ENCODE measurements at regions not wholly inside any gene's neighbourhood (a gene's known extent, or its start where the extent isn't known, plus 50 kb on each side); places are given as distances from the start of the nearest gene placed in this dataset.

GRCh38 chr13:57813651-57814050, 182.1 kb downstream of the PCDH17 start:
- H3K27me3 ChIP-seq (ENCODE audit: insufficient read depth, low read length): no peaks in the 10 kb centered on the region
- no CpG with 5 or more reads among the region's 2 CpGs for WGBS (ENCODE audit: extremely low coverage, insufficient read length, low lambda C conversion rate)
- no peak overlapping the region for H3T11ph ChIP-seq (ENCODE audit: low read length)
- no peak overlapping the region for H3K23ac ChIP-seq (ENCODE audit: insufficient read length, low read depth, low read length)
- no peak overlapping the region for H3K9ac ChIP-seq (ENCODE audit: extremely low read depth, insufficient read length, low read length)
- H3K4me1 ChIP-seq (ENCODE audit: insufficient read depth, low read length): no peaks in the 10 kb centered on the region
- no peak for DNase-seq
- no peaks in the 10 kb centered on the region for H3K9me3 ChIP-seq (ENCODE audit: control insufficient read depth, low read depth, low read length)
- no peak overlapping the region for H2BK120ac ChIP-seq (ENCODE audit: low read depth, low read length, poor library complexity, severe bottlenecking)
- H4K8ac ChIP-seq (replicated peaks; ENCODE audit: insufficient read length, low read depth, low read length): no peak overlapping the region
- H2BK5ac ChIP-seq (ENCODE audit: insufficient read length, low read length): no peak overlapping the region
- Mint-ChIP-seq H3K9me3 (no peaks in the 10 kb centered on the region), H3K36me3 (ENCODE audit: insufficient read depth in 1 of 3, low read depth in 3 of 3) (no peaks in the 10 kb centered on the region), H3K27me3 (ENCODE audit: low read depth) (no peaks in the 10 kb centered on the region), H3K27ac (no peak overlapping the region), H3K4me1 (no peaks in the 10 kb centered on the region), H3K4me3 (no peak overlapping the region)
- no peak overlapping the region for H3K4ac ChIP-seq (ENCODE audit: low read depth, low read length)
- no peak overlapping the region for H2BK15ac ChIP-seq (ENCODE audit: low read depth, low read length)
- H2AFZ ChIP-seq (ENCODE audit: low read length): no peak overlapping the region
- no peak overlapping the region for H3K27ac ChIP-seq (ENCODE audit: insufficient read length, low read depth, low read length)
- H2AK5ac ChIP-seq (ENCODE audit: insufficient read length, low read length): no peak overlapping the region
- H3K56ac ChIP-seq (ENCODE audit: insufficient read length, low read depth, low read length): no peak overlapping the region
- no peak for TF ChIP-seq CTCF (conservative IDR thresholded peaks at IDR 0.05)
- no peak overlapping the region for H3K18ac ChIP-seq (ENCODE audit: insufficient read length, low read depth, low read length)
- no peaks in the 10 kb centered on the region for H3K79me1 ChIP-seq (ENCODE audit: insufficient read depth, low read depth, low read length, poor library complexity, severe bottlenecking)
- no peak overlapping the region for H3K14ac ChIP-seq (ENCODE audit: insufficient read depth, low read length)
- no peak overlapping the region for H2BK20ac ChIP-seq (ENCODE audit: low read depth, low read length, poor library complexity, severe bottlenecking)
- no peaks in the 10 kb centered on the region for H3K79me2 ChIP-seq (ENCODE audit: insufficient read depth, low read length)
- no peak overlapping the region for H3K4me2 ChIP-seq (ENCODE audit: insufficient read depth, insufficient read length, low read length)
- no peaks in the 10 kb centered on the region for H4K20me1 ChIP-seq (ENCODE audit: control insufficient read depth, insufficient read depth, insufficient read length)
- H4K91ac ChIP-seq (ENCODE audit: insufficient read length, low read depth, low read length): no peak overlapping the region
- H3K23me2 ChIP-seq (ENCODE audit: insufficient read length, low read depth, low read length, poor library complexity, severe bottlenecking): no peaks in the 10 kb centered on the region
- no peak overlapping the region for H2BK12ac ChIP-seq (ENCODE audit: insufficient read length, low read depth, low read length)
- no peak overlapping the region for H4K5ac ChIP-seq (ENCODE audit: insufficient read length, low read depth, low read length)
